ENCODE measurements at regions not wholly inside any gene's neighbourhood (a gene's known extent, or its start where the extent isn't known, plus 50 kb on each side); places are given as distances from the start of the nearest gene placed in this dataset.

DNA sequence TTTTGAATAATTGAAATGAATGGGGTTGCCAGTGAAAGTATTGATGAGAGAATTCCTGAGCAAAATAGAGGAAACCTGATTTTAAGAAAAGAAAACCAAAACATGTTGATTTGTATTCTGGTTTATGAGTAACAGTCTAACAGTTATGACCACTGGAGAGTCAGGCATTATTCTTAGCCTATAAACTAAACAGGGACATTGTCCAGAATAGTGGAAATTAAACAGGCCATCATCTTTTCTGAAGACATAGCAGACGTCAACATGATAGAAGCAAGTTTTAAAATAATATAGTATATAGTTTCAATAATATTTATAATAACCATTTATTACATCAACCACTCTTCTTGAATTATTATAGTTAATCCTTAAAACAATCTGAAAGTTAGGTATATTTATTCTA is 178.3 kb upstream of the MPDZ start:
- TF ChIP-seq, protein P1, sequence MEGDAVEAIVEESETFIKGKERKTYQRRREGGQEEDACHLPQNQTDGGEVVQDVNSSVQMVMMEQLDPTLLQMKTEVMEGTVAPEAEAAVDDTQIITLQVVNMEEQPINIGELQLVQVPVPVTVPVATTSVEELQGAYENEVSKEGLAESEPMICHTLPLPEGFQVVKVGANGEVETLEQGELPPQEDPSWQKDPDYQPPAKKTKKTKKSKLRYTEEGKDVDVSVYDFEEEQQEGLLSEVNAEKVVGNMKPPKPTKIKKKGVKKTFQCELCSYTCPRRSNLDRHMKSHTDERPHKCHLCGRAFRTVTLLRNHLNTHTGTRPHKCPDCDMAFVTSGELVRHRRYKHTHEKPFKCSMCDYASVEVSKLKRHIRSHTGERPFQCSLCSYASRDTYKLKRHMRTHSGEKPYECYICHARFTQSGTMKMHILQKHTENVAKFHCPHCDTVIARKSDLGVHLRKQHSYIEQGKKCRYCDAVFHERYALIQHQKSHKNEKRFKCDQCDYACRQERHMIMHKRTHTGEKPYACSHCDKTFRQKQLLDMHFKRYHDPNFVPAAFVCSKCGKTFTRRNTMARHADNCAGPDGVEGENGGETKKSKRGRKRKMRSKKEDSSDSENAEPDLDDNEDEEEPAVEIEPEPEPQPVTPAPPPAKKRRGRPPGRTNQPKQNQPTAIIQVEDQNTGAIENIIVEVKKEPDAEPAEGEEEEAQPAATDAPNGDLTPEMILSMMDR (IDR thresholded peaks at IDR 0.05): no peak
- TF ChIP-seq, protein P2, sequence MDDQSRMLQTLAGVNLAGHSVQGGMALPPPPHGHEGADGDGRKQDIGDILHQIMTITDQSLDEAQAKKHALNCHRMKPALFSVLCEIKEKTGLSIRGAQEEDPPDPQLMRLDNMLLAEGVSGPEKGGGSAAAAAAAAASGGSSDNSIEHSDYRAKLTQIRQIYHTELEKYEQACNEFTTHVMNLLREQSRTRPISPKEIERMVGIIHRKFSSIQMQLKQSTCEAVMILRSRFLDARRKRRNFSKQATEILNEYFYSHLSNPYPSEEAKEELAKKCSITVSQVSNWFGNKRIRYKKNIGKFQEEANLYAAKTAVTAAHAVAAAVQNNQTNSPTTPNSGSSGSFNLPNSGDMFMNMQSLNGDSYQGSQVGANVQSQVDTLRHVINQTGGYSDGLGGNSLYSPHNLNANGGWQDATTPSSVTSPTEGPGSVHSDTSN (IDR thresholded peaks at IDR 0.05): no peak
- TF ChIP-seq, protein P3, sequence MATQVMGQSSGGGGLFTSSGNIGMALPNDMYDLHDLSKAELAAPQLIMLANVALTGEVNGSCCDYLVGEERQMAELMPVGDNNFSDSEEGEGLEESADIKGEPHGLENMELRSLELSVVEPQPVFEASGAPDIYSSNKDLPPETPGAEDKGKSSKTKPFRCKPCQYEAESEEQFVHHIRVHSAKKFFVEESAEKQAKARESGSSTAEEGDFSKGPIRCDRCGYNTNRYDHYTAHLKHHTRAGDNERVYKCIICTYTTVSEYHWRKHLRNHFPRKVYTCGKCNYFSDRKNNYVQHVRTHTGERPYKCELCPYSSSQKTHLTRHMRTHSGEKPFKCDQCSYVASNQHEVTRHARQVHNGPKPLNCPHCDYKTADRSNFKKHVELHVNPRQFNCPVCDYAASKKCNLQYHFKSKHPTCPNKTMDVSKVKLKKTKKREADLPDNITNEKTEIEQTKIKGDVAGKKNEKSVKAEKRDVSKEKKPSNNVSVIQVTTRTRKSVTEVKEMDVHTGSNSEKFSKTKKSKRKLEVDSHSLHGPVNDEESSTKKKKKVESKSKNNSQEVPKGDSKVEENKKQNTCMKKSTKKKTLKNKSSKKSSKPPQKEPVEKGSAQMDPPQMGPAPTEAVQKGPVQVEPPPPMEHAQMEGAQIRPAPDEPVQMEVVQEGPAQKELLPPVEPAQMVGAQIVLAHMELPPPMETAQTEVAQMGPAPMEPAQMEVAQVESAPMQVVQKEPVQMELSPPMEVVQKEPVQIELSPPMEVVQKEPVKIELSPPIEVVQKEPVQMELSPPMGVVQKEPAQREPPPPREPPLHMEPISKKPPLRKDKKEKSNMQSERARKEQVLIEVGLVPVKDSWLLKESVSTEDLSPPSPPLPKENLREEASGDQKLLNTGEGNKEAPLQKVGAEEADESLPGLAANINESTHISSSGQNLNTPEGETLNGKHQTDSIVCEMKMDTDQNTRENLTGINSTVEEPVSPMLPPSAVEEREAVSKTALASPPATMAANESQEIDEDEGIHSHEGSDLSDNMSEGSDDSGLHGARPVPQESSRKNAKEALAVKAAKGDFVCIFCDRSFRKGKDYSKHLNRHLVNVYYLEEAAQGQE (IDR thresholded peaks at IDR 0.05): no peak
- TF ChIP-seq MAZ (IDR thresholded peaks at IDR 0.05; ENCODE audit: borderline replicate concordance, low read depth, low read length) (no peak), EP300 (IDR thresholded peaks at IDR 0.05) (no peak), POLR2A (IDR thresholded peaks at IDR 0.05; ENCODE audit: low read length) (no peak), NR3C1 (IDR thresholded peaks at IDR 0.05) (no peak), BHLHE40 (IDR thresholded peaks at IDR 0.05; ENCODE audit: low read depth, low read length) (no peak), RAD21 (conservative IDR thresholded peaks at IDR 0.05 in 1 of 2, IDR thresholded peaks at IDR 0.05 in 1 of 2) (no peak), CBX2 (IDR thresholded peaks at IDR 0.05; ENCODE audit: borderline replicate concordance, low read depth) (no peak)
- TF ChIP-seq, protein P4, sequence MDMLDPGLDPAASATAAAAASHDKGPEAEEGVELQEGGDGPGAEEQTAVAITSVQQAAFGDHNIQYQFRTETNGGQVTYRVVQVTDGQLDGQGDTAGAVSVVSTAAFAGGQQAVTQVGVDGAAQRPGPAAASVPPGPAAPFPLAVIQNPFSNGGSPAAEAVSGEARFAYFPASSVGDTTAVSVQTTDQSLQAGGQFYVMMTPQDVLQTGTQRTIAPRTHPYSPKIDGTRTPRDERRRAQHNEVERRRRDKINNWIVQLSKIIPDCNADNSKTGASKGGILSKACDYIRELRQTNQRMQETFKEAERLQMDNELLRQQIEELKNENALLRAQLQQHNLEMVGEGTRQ (IDR thresholded peaks at IDR 0.05): no peak

Measured in A549 (cell line).